ENCODE measurements at regions not wholly inside any gene's neighbourhood (a gene's known extent, or its start where the extent isn't known, plus 50 kb on each side); places are given as distances from the start of the nearest gene placed in this dataset.

DNA sequence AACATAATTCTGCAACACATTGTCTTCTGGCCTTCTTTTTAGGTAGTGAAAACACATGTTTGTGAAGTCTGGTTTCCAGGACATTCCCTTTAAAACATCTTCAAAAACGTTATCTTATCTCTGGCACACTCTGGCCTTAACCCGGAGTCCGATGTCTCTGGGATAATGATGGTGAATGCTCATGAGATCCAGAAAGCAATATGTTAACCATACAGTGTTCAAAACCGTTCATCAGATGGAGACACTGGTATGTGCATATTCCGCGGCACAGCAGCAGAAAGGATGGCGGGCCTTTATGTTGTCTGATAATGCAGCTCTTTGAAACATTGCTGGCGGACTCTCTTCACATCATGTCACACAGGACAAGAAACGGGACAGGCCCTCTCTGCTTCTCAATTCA is 605.2 kb downstream of the CCDC171 start:
- no peak for TF ChIP-seq CTCF (IDR thresholded peaks at IDR 0.05)
- Histone ChIP-seq H3K27me3 (no peaks in the 10 kb centered on the region), H3K4me1 (no peaks in the 10 kb centered on the region), H3K36me3 (no peaks in the 10 kb centered on the region), H3K4me3 (no peak overlapping the region), H3K9me3 (no peaks in the 10 kb centered on the region), H3K27ac (no peak overlapping the region)
- no peak for DNase-seq (ENCODE audit: low spot score)

DNA sequence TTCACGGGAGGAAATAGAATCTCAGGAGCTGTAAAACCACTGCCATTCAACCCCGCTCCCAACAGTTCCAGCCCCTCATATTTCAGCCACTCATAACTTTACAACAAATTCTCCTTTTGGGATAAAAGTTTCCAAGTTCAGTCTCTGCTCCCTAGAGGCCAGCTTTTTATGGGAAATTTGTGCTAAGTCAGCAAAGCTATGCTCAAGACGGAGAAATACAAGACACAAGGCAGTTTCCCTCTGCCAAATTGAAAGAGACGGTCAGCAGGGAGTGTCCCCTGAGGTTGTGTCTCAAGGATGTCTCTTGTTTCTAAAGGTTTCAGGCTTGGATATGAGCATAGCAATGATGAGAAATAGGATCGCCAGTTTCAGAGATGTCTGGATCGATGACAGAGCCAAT is 608.6 kb downstream of the CCDC171 start:
- Histone ChIP-seq H3K27me3 (no peaks in the 10 kb centered on the region), H3K4me1 (no peaks in the 10 kb centered on the region), H3K4me3 (no peak overlapping the region), H3K27ac (no peak overlapping the region), H3K9me3 (no peaks in the 10 kb centered on the region), H3K36me3 (no peaks in the 10 kb centered on the region)
- DNase-seq (ENCODE audit: low spot score), result no peak
- TF ChIP-seq CTCF (IDR thresholded peaks at IDR 0.05), result no peak

DNA sequence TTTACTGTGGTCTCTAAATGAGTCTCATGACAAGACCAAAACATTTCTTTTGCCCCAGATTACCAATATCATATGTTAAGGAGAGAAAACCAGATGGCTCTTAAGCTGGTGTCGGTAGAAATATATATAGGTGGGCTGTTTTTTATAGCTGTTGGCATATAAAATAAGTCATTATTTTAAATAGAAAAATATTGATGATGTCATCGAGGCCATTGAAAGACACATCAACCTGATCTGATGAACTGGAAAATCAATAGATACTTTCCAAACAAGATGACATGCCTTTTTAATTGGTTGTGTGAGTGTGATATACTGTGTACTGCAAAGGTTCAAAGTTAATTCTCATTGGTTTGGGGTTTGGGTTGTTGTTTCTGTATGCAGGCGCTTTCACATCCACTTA is 617.3 kb downstream of the CCDC171 start:
- DNase-seq (ENCODE audit: low spot score), result no peak
- TF ChIP-seq CTCF (IDR thresholded peaks at IDR 0.05), result no peak

GRCh38 chr9:16171911-16172310 is 619.1 kb downstream of the CCDC171 start:
- DNase-seq (ENCODE audit: low spot score), result no peak
- no peak for TF ChIP-seq CTCF (IDR thresholded peaks at IDR 0.05)
- no peaks in the 10 kb centered on the region for H3K4me1 ChIP-seq
- H3K9me3 ChIP-seq, result no peaks in the 10 kb centered on the region
- H3K27me3 ChIP-seq, result no peaks in the 10 kb centered on the region
- H3K36me3 ChIP-seq, result no peaks in the 10 kb centered on the region
- H3K27ac ChIP-seq, result no peak overlapping the region
- H3K4me3 ChIP-seq, result no peak overlapping the region

More for the DNA sequence above, 617.3 kb downstream of the CCDC171 start:
- Histone ChIP-seq H3K36me3 (no peaks in the 10 kb centered on the region), H3K27ac (no peak overlapping the region), H3K27me3 (no peaks in the 10 kb centered on the region), H3K9me3 (no peaks in the 10 kb centered on the region), H3K4me1 (no peaks in the 10 kb centered on the region), H3K4me3 (no peak overlapping the region)

- Histone ChIP-seq H3K4me1 (no peaks in the 10 kb centered on the region), H3K27me3 (no peaks in the 10 kb centered on the region)
- DNase-seq (ENCODE audit: low spot score), result no peak
These were observed 620.0 kb downstream of the CCDC171 start for GRCh38 chr9:16172796-16173195.

More at GRCh38 chr9:16172796-16173195, 620.0 kb downstream of the CCDC171 start:
- Histone ChIP-seq H3K9me3 (no peaks in the 10 kb centered on the region), H3K4me3 (no peak overlapping the region), H3K27ac (no peak overlapping the region), H3K36me3 (no peaks in the 10 kb centered on the region)
- TF ChIP-seq CTCF (IDR thresholded peaks at IDR 0.05), result no peak

Data from right atrium auricular region (tissue), 2 donors.